ENCODE measurements at regions not wholly inside any gene's neighbourhood (a gene's known extent, or its start where the extent isn't known, plus 50 kb on each side); places are given as distances from the start of the nearest gene placed in this dataset.
"Not testable (repeated sequence)": the region's sequence is repeated elsewhere in the genome, so short reads cannot be mapped to it uniquely, and the experiment has no call there.

- no peak overlapping the region for H3K4me3 ChIP-seq (ENCODE audit: low read length)
- no peak for DNase-seq (ENCODE audit: low read depth)
- no peak for TF ChIP-seq CTCF (conservative IDR thresholded peaks at IDR 0.05; ENCODE audit: low read length)
These were observed 179.7 kb downstream of the EVA1A start for GRCh38 chr2:75381032-75381431.

GRCh38 chr2:75379476-75380210 lies 180.3 kb upstream of the TACR1 start:
- DNase-seq (ENCODE audit: low read depth): no peak
- no peak overlapping the region for H3K4me3 ChIP-seq (ENCODE audit: low read length)
- TF ChIP-seq CTCF (conservative IDR thresholded peaks at IDR 0.05; ENCODE audit: low read length): no peak

- DNase-seq (ENCODE audit: low read depth): peak; percentile 22
- TF ChIP-seq CTCF (conservative IDR thresholded peaks at IDR 0.05; ENCODE audit: low read length): no peak
- no peak overlapping the region for H3K4me3 ChIP-seq (ENCODE audit: low read length)
These were observed 176.6 kb upstream of the TACR1 start for GRCh38 chr2:75375646-75376582.

- DNase-seq (ENCODE audit: low read depth); H3K4me3 ChIP-seq (ENCODE audit: low read length): not testable (repeated sequence)
These were observed 175.2 kb upstream of the TACR1 start for GRCh38 chr2:75374414-75374957.

GRCh38 chr2:75367401-75367800 lies 168.1 kb upstream of the TACR1 start:
- no peak overlapping the region for H3K4me3 ChIP-seq (ENCODE audit: low read length)
- no peak for TF ChIP-seq CTCF (conservative IDR thresholded peaks at IDR 0.05; ENCODE audit: low read length)
- no peak for DNase-seq (ENCODE audit: low read depth)

GRCh38 chr2:75361486-75361885 lies 162.2 kb upstream of the TACR1 start:
- no peak overlapping the region for H3K4me3 ChIP-seq (ENCODE audit: low read length)
- no peak for DNase-seq (ENCODE audit: low read depth)
- TF ChIP-seq CTCF (conservative IDR thresholded peaks at IDR 0.05; ENCODE audit: low read length): no peak

- TF ChIP-seq CTCF (conservative IDR thresholded peaks at IDR 0.05; ENCODE audit: low read length): no peak
- no peak for DNase-seq (ENCODE audit: low read depth)
- H3K4me3 ChIP-seq (ENCODE audit: low read length): no peak overlapping the region
These were observed 161.6 kb upstream of the TACR1 start for GRCh38 chr2:75360945-75361344.

All from AG10803 (cell line).